H1 (cell line): ENCODE measurements at regions not wholly inside any gene's neighbourhood (a gene's known extent, or its start where the extent isn't known, plus 50 kb on each side); places are given as distances from the start of the nearest gene placed in this dataset.
A peak's percentile ranks its signal among the peaks of the same experiment; 100 is the strongest.

Source experiments
- CTCF ChIA-PET: fragments of 300-600 bp; sonication (Branson Sonifier 250); formaldehyde crosslinking; loops from one replicate; lab custom pipeline; 2021; ENCODE audit not compliant: partially characterized antibody; lab: Charles Lee
- POLR2A ChIA-PET: fragments of 300-600 bp; sonication (Branson Sonifier 250); formaldehyde crosslinking; loops from one replicate; lab custom pipeline; 2021; ENCODE audit warnings: inconsistent platforms; ENCODE audit not compliant: partially characterized antibody; lab: Charles Lee
- DNase-seq, 2 experiments: peaks; one replicate each; pipeline versions ENCODE4 v3.0.0 to v3.0.0-alpha.2; 2010 to 2022; ENCODE audit warnings: low spot score in 2 of 2, low read depth in 1 of 2, mixed read lengths in 1 of 2
- FAIRE-seq: peaks from 2 replicates; lab custom pipeline; 2011; peaks lifted over from hg19 to GRCh38; lab: Jason Lieb, UNC
- H2AFZ ChIP-seq: 2 replicates; pipeline ENCODE4 v1.8.1; 2012; ENCODE audit warnings: low read length, inconsistent platforms
- H2AK5ac ChIP-seq: 2 replicates; pipeline ENCODE4 v1.6.1; 2013; ENCODE audit warnings: low read depth, low read length
- H2BK120ac ChIP-seq: replicated peaks from 2 replicates; pipeline ENCODE3; 2013; ENCODE audit warnings: low read depth, low read length, inconsistent platforms
- H2BK12ac ChIP-seq: 2 replicates; pipeline ENCODE4 v1.6.1; 2013; ENCODE audit warnings: low read depth, low read length
- H2BK15ac ChIP-seq: 2 replicates; pipeline ENCODE4 v1.6.1; 2013; ENCODE audit warnings: low read length
- H2BK20ac ChIP-seq: 2 replicates; pipeline ENCODE4 v1.6.1; 2013; ENCODE audit warnings: low read length
- H2BK5ac ChIP-seq: 2 replicates; pipeline ENCODE4 v1.6.1; 2013; ENCODE audit warnings: low read depth, low read length
- H3K14ac ChIP-seq: 2 replicates; pipeline ENCODE4 v1.6.1; 2013; ENCODE audit warnings: inconsistent platforms; ENCODE audit not compliant: insufficient read length
- H3K18ac ChIP-seq: 2 replicates; pipeline ENCODE4 v1.6.1; 2013; ENCODE audit warnings: low read length; ENCODE audit errors: extremely low read depth
- H3K23ac ChIP-seq: 2 replicates; pipeline ENCODE4 v1.6.1; 2013; ENCODE audit warnings: inconsistent platforms; ENCODE audit not compliant: insufficient read length
- H3K23me2 ChIP-seq: 2 replicates; pipeline ENCODE4 v1.6.1; 2013; ENCODE audit warnings: low read depth, low read length
- H3K27ac ChIP-seq: 2 replicates; pipeline ENCODE4 v1.6.1; 2011; ENCODE audit warnings: low read depth, low read length, inconsistent platforms
- H3K27me3 ChIP-seq, 4 experiments: replicated peaks in 1 of 4; 1 replicate in 1 of 4; 2 replicates in 3 of 4; pipeline versions ENCODE4 v1.6.1 to v1.8.1; 2011 to 2013; ENCODE audit warnings: low read length in 3 of 4, mild to moderate bottlenecking in 3 of 4, inconsistent platforms in 2 of 4, mixed read lengths in 2 of 4, moderate library complexity in 1 of 4; ENCODE audit not compliant: control insufficient read depth in 3 of 4, insufficient read depth in 3 of 4; ENCODE audit errors: extremely low read depth in 1 of 4
- H3K36me3 ChIP-seq, 4 experiments: 2 replicates each; pipeline versions ENCODE4 v1.6.1 to v1.8.1; 2011 to 2013; ENCODE audit warnings: mild to moderate bottlenecking in 4 of 4, low read length in 3 of 4, moderate library complexity in 2 of 4, control low read depth in 1 of 4, inconsistent platforms in 1 of 4; ENCODE audit not compliant: insufficient read depth in 4 of 4, control insufficient read depth in 2 of 4
- H3K4ac ChIP-seq: replicated peaks from 2 replicates; pipeline ENCODE3; 2013; ENCODE audit warnings: low read length, low read depth, mixed read lengths, inconsistent platforms; ENCODE audit not compliant: insufficient read length
- H3K4me1 ChIP-seq, 4 experiments: replicated peaks in 1 of 4; 1 replicate in 1 of 4; 2 replicates in 3 of 4; pipeline versions ENCODE4 v1.6.1 to v1.8.1; 2011 to 2013; ENCODE audit warnings: low read length in 3 of 4, inconsistent platforms in 2 of 4, mixed read lengths in 1 of 4; ENCODE audit not compliant: insufficient read depth in 4 of 4, control insufficient read depth in 3 of 4
- H3K4me2 ChIP-seq, 2 experiments: 2 replicates each; pipeline versions ENCODE4 v1.6.1 to v1.8.1; 2011 to 2013; ENCODE audit warnings: low read depth in 2 of 2, low read length in 2 of 2, control low read depth in 1 of 2, inconsistent platforms in 1 of 2, mild to moderate bottlenecking in 1 of 2; ENCODE audit not compliant: insufficient read depth in 1 of 2
- H3K4me3 ChIP-seq, 4 experiments: fragments of 200-600, 300-600 bp in 1 of 4; sonication (generic), shearing (Covaris generic), sonication (Bioruptor Twin) in 1 of 4; 2 replicates each; pipeline versions ENCODE4 v1.5.1 to v1.8.1; 2011 to 2016; ENCODE audit warnings: low read length in 4 of 4, low read depth in 3 of 4, control low read depth in 2 of 4, inconsistent platforms in 2 of 4, mild to moderate bottlenecking in 2 of 4, mixed read lengths in 1 of 4, moderate library complexity in 1 of 4; ENCODE audit not compliant: insufficient read depth in 2 of 4; ENCODE audit errors: extremely low read depth in 1 of 4
- H3K56ac ChIP-seq: replicated peaks from 2 replicates; pipeline ENCODE3; 2013; ENCODE audit warnings: low read depth, mild to moderate bottlenecking, mixed read lengths, low read length, inconsistent platforms; ENCODE audit not compliant: insufficient read length
- H3K79me1 ChIP-seq: 2 replicates; pipeline ENCODE4 v1.6.1; 2013; ENCODE audit warnings: low read depth, low read length, control low read depth
- H3K79me2 ChIP-seq, 2 experiments: 2 replicates each; pipeline versions ENCODE4 v1.6.1 to v1.8.1; 2012 to 2013; ENCODE audit warnings: low read length in 2 of 2, mild to moderate bottlenecking in 2 of 2, inconsistent platforms in 1 of 2; ENCODE audit not compliant: insufficient read depth in 2 of 2, control insufficient read depth in 1 of 2
- H3K9ac ChIP-seq, 4 experiments: replicated peaks in 1 of 4; 1 replicate in 1 of 4; 2 replicates in 3 of 4; pipeline versions ENCODE4 v1.6.1 to v1.8.1; 2011 to 2013; ENCODE audit warnings: low read depth in 3 of 4, low read length in 3 of 4, control low read depth in 2 of 4, mild to moderate bottlenecking in 2 of 4, moderate library complexity in 2 of 4, inconsistent platforms in 1 of 4; ENCODE audit errors: extremely low read depth in 1 of 4
- H3K9me3 ChIP-seq, 2 experiments: 2 replicates each; pipeline versions ENCODE4 v1.6.1 to v1.8.1; 2012 to 2013; ENCODE audit warnings: mild to moderate bottlenecking in 2 of 2, moderate library complexity in 2 of 2, control low read depth in 1 of 2, inconsistent platforms in 1 of 2, low read depth in 1 of 2, low read length in 1 of 2, mixed read lengths in 1 of 2; ENCODE audit not compliant: insufficient read depth in 2 of 2
- H4K20me1 ChIP-seq, 2 experiments: replicated peaks in 1 of 2; 2 replicates each; pipeline versions ENCODE3 to v1.8.1; 2011 to 2013; ENCODE audit warnings: inconsistent platforms in 2 of 2, low read length in 2 of 2, mild to moderate bottlenecking in 1 of 2; ENCODE audit not compliant: insufficient read depth in 2 of 2, control insufficient read depth in 1 of 2
- H4K5ac ChIP-seq: 2 replicates; pipeline ENCODE4 v1.6.1; 2013; ENCODE audit warnings: low read length, low read depth, mixed read lengths, inconsistent platforms; ENCODE audit not compliant: insufficient read length
- H4K8ac ChIP-seq: 2 replicates; pipeline ENCODE4 v1.8.0; 2013; ENCODE audit warnings: mild to moderate bottlenecking, moderate library complexity, low read length, inconsistent platforms; ENCODE audit not compliant: insufficient read depth; ENCODE audit errors: extremely low read depth
- H4K91ac ChIP-seq: replicated peaks from 2 replicates; pipeline ENCODE3; 2013; ENCODE audit warnings: low read length, mixed read lengths, inconsistent platforms; ENCODE audit not compliant: insufficient read length
- EZH2 ChIP-seq: fragments of 200-600 bp; sonication (generic); IDR thresholded peaks from 2 replicates; pipeline ENCODE4 v1.7.1; 2012; ENCODE audit warnings: low read depth, mild to moderate bottlenecking, moderate library complexity, low read length, inconsistent platforms; ENCODE audit not compliant: severe bottlenecking
- TAF1 ChIP-seq: IDR thresholded peaks from 2 replicates; pipeline ENCODE4 v1.6.1; 2011; ENCODE audit warnings: mild to moderate bottlenecking, low read depth, low read length
- WGBS, 2 experiments: shearing (Covaris generic) in 1 of 2; methylation state at CpG; one replicate each; pipeline versions ENCODE4 v1.1.6 to v1.1.7; 2013 to 2015; ENCODE audit warnings: low lambda C conversion rate in 2 of 2, mixed read lengths in 2 of 2, inconsistent platforms in 1 of 2, low coverage in 1 of 2, missing lambda C conversion rate in 1 of 2; ENCODE audit not compliant: insufficient replicate concordance in 2 of 2, insufficient coverage in 1 of 2, insufficient read length in 1 of 2; ENCODE audit errors: extremely low coverage in 1 of 2, missing lambda C conversion rate in 1 of 2; 5-methylcytosine and 5-hydroxymethylcytosine counted together

- peak overlapping the region; percentile 48 for H4K8ac ChIP-seq
- H3K36me3 ChIP-seq: no peaks in the 10 kb centered on the region
- H2BK120ac ChIP-seq: no peak overlapping the region
- H3K9ac ChIP-seq: peak overlapping the region; percentile 42 to 65 (median 52)
- H4K91ac ChIP-seq: peak overlapping the region; percentile 58
- peak overlapping the region; percentile 24; the same call in 1 of the 2 replicates for H2BK5ac ChIP-seq
- peak overlapping the region; percentile 56 to 70 (median 66) for H3K4me3 ChIP-seq
- peak overlapping the region; percentile 80; the same call in 1 of the 2 replicates for H2BK20ac ChIP-seq
- H3K27me3 ChIP-seq: peaks cover 3 to 20% (median 19%) of the 10 kb centered on the region in 4 experiments
- ChIA-PET POLR2A (interaction anchor here (1.0 kb wide), 1 partner anchor 10 kb away, joined by 3 read pairs; no protein-coding TSS in a partner anchor), CTCF (interaction anchor here (9.4 kb wide), 1 partner anchor 209 kb away, joined by 272 read pairs; no protein-coding TSS in a partner anchor)
- H3K14ac ChIP-seq: no peak overlapping the region
- H2AK5ac ChIP-seq: no peak overlapping the region
- H3K4me1 ChIP-seq: peaks cover 0 to 20% (median 9%) of the 10 kb centered on the region in 4 experiments; a peak in 6 of 7 replicates
- no peak overlapping the region for H4K5ac ChIP-seq
- peak overlapping the region; percentile 9 for H3K56ac ChIP-seq
- H3K23ac ChIP-seq: no peak overlapping the region
- FAIRE-seq (no peak), DNase-seq (peak in 1 of 2 experiments; percentile 82)
- peaks cover 5% of the 10 kb centered on the region; the same call in 1 of the 2 replicates for H3K23me2 ChIP-seq
- no peaks in the 10 kb centered on the region for H3K9me3 ChIP-seq
- no peak overlapping the region for H3K27ac ChIP-seq
- H3K79me1 ChIP-seq: peaks cover 2% of the 10 kb centered on the region
- H2BK15ac ChIP-seq: no peak overlapping the region; the same call in 1 of the 2 replicates
- H3K4me2 ChIP-seq: peak overlapping the region; percentile 64 to 99
- H3K18ac ChIP-seq: peak overlapping the region; percentile 48; the same call in 1 of the 2 replicates
- no peaks in the 10 kb centered on the region for H3K79me2 ChIP-seq
- WGBS, 2 experiments: 4% methylated on average over 27 of the region's 93 CpGs; no CpG with 5 or more reads in 1 of the 2 experiments
- H3K4ac ChIP-seq: no peak overlapping the region
- H4K20me1 ChIP-seq: peaks cover 0 to 2% of the 10 kb centered on the region in 2 experiments
- 0 out of 2 replicates have a peak overlapping the region, but pooled peaks have one; percentile 27 for H2BK12ac ChIP-seq
- 0 out of 2 replicates have a peak overlapping the region, but pooled peaks have one; percentile 77 for H2AFZ ChIP-seq
- TF ChIP-seq TAF1 (0 out of 2 replicates have a peak, but pooled peaks have one; percentile 16), EZH2 (no peak)
These were observed 108.9 kb downstream of the ENGASE start for GRCh38 chr17:79183293-79184158.
